HepG2 (cell line): ENCODE measurements at regions not wholly inside any gene's neighbourhood (a gene's known extent, or its start where the extent isn't known, plus 50 kb on each side); places are given as distances from the start of the nearest gene placed in this dataset.

Experiments
- ATAC-seq: fragments of 200-7000 bp; cut with Tn5 transposase; 3 replicates; pipeline ENCODE4 v1.9.1; 2020; ENCODE audit warnings: mild to moderate bottlenecking, moderate library complexity
- BruUV-seq: library from RNA; stranded (reverse); fragments of 400-500 nt; replicated peaks from 2 replicates; lab custom pipeline; 2021; lab: Mats Ljungman, UMichigan
- CTCF ChIA-PET: fragments of 300-600 bp; formaldehyde crosslinking; extraction: SDS; loops from one replicate; lab custom pipeline; 2021; ENCODE audit warnings: low total read pairs, inconsistent platforms, low intra/inter-chr PET ratio; lab: Yijun Ruan, JAX
- POLR2A ChIA-PET: fragments of 350-600 bp; sonication (Branson Sonifier 250); formaldehyde crosslinking; loops from one replicate; lab custom pipeline; 2020; ENCODE audit warnings: antibody characterized with exemption, inconsistent platforms; lab: Yijun Ruan, JAX
- DNase-seq: peaks from one replicate; pipeline ENCODE4 v3.0.0-alpha.2; 2015; ENCODE audit warnings: low spot score
- FAIRE-seq: peaks from 3 replicates; lab custom pipeline; 2011; peaks lifted over from hg19 to GRCh38; lab: Jason Lieb, UNC
- H2AFZ ChIP-seq: one replicate; pipeline ENCODE4 v1.6.1; 2011; ENCODE audit warnings: low read length, inconsistent platforms
- H3K27ac ChIP-seq: fragments of 300-600 bp; 3 replicates; pipeline ENCODE4 v1.8.0; 2011; ENCODE audit warnings: mixed run types, mild to moderate bottlenecking, mixed read lengths, low read length, inconsistent platforms; ENCODE audit not compliant: insufficient read depth; ENCODE audit errors: extremely low read length
- H3K27me3 ChIP-seq, 2 experiments: fragments of 200-600 bp in 1 of 2; 2 replicates in 1 of 2; 3 replicates in 1 of 2; pipeline versions ENCODE4 v1.6.0 to v1.8.0; 2011; ENCODE audit warnings: low read length in 2 of 2, mild to moderate bottlenecking in 2 of 2, moderate library complexity in 2 of 2, inconsistent platforms in 1 of 2; ENCODE audit not compliant: insufficient read depth in 2 of 2, control insufficient read depth in 1 of 2
- H3K36me3 ChIP-seq, 2 experiments: fragments of 200-600 bp in 1 of 2; replicated peaks in 1 of 2; 2 replicates in 1 of 2; 3 replicates in 1 of 2; pipeline versions ENCODE4 v1.5.1 to v1.8.0; 2011; ENCODE audit warnings: low read length in 2 of 2, inconsistent platforms in 1 of 2; ENCODE audit not compliant: insufficient read depth in 2 of 2, control insufficient read depth in 1 of 2
- H3K4me1 ChIP-seq: 2 replicates; pipeline ENCODE4 v1.5.1; 2012; ENCODE audit warnings: low read length, inconsistent platforms; ENCODE audit not compliant: insufficient read depth
- H3K4me2 ChIP-seq: 2 replicates; pipeline ENCODE4 v1.6.0; 2011; ENCODE audit warnings: low read depth, low read length, inconsistent platforms
- H3K4me3 ChIP-seq, 3 experiments: fragments of 200-600 bp in 1 of 3; sonication (generic), shearing (Covaris generic) in 1 of 3; replicated peaks in 1 of 3; 2 replicates each; pipeline ENCODE4 v1.5.1; 2011 to 2016; ENCODE audit warnings: low read length in 3 of 3, inconsistent platforms in 2 of 3, low read depth in 2 of 3, mild to moderate bottlenecking in 2 of 3, control low read depth in 1 of 3, mixed read lengths in 1 of 3; ENCODE audit not compliant: insufficient read depth in 1 of 3
- H3K79me2 ChIP-seq: one replicate; pipeline ENCODE4 v1.6.1; 2011; ENCODE audit warnings: low read length, inconsistent platforms; ENCODE audit not compliant: insufficient read depth
- H3K9ac ChIP-seq: 2 replicates; pipeline ENCODE4 v1.6.0; 2011; ENCODE audit warnings: mild to moderate bottlenecking, low read depth, low read length, inconsistent platforms; ENCODE audit not compliant: insufficient read depth
- H3K9me3 ChIP-seq: 2 replicates; pipeline ENCODE4 v1.5.1; 2012; ENCODE audit warnings: mild to moderate bottlenecking, low read length
- H4K20me1 ChIP-seq: 2 replicates; pipeline ENCODE4 v1.6.0; 2011; ENCODE audit warnings: inconsistent platforms, mild to moderate bottlenecking, low read length, moderate library complexity; ENCODE audit not compliant: insufficient read depth
- GATAD1 ChIP-seq: IDR thresholded peaks from 2 replicates; pipeline ENCODE4 v1.6.1; 2016; ENCODE audit warnings: missing genetic modification reagents, missing compliant biosample characterization
- HOXA9 ChIP-seq: sonication (generic); formaldehyde crosslinking; IDR thresholded peaks from 2 replicates; pipeline ENCODE4 v1.8.1; 2022; ENCODE audit warnings: missing genetic modification reagents, mild to moderate bottlenecking, moderate library complexity, borderline replicate concordance
- ZKSCAN8 ChIP-seq: IDR thresholded peaks from 2 replicates; pipeline ENCODE4 v1.6.1; 2016; ENCODE audit warnings: borderline replicate concordance, missing genetic modification reagents, missing compliant biosample characterization
- ZMAT5 ChIP-seq: sonication (generic); formaldehyde crosslinking; IDR thresholded peaks from 2 replicates; pipeline ENCODE4 v1.5.0; 2020; ENCODE audit warnings: mild to moderate bottlenecking, low read depth, missing genetic modification reagents, borderline replicate concordance
- ZNF496 ChIP-seq: sonication (generic); formaldehyde crosslinking; IDR thresholded peaks from 2 replicates; pipeline ENCODE4 v1.8.1; 2023; ENCODE audit warnings: mild to moderate bottlenecking, moderate library complexity, missing genetic modification reagents; ENCODE audit not compliant: insufficient replicate concordance
- WGBS: methylation state at CpG from one replicate; pipeline ENCODE4 v1.1.6; 2017; ENCODE audit warnings: low lambda C conversion rate; 5-methylcytosine and 5-hydroxymethylcytosine counted together
- in situ Hi-C: cut with HindIII; loops from 2 replicates; pipeline ENCODE4 v1.10.0; 2017; ENCODE audit warnings: low pct_unique_long_range_greater_than_20kb; ENCODE audit not compliant: extremely low pct_ligation_motif_present
- intact Hi-C: fragments of 100-400 bp; cut with micrococcal nuclease; formaldehyde crosslinking; loops from one replicate; pipeline ENCODE4 v1.10.0; 2022; ENCODE audit not compliant: unreplicated experiment

GRCh38 chr9:89815061-89815902 lies 210.5 kb downstream of the GADD45G start (continued):
- TF ChIP-seq GATAD1 (CRISPR knock-in tag) (no peak), ZNF496 (CRISPR knock-in tag) (no peak)
- TF ChIP-seq, all 625 proteins: peak for 0

- no peak overlapping the region for H3K27ac ChIP-seq
- H3K4me3 ChIP-seq: no peak overlapping the region
- ATAC-seq (no peak), DNase-seq (no peak), FAIRE-seq (no peak)
- CTCF ChIA-PET: no interaction called here
- H2AFZ ChIP-seq: no peak overlapping the region
- no TSS peak for BruUV-seq
- no peaks in the 10 kb centered on the region for H3K36me3 ChIP-seq
- POLR2A ChIA-PET: no interaction called here
- in situ Hi-C loops (no loop called here), intact Hi-C loops (no loop called here)
- H3K27me3 ChIP-seq: peaks cover 1 to 5% of the 10 kb centered on the region in 2 experiments; a peak in 2 of 5 replicates
- no peaks in the 10 kb centered on the region for H3K79me2 ChIP-seq
- H3K9me3 ChIP-seq: no peaks in the 10 kb centered on the region
- no peaks in the 10 kb centered on the region for H3K4me1 ChIP-seq
- 63% methylated on average over 8 of the region's 10 CpGs for WGBS
- no peak overlapping the region for H3K4me2 ChIP-seq
- H3K9ac ChIP-seq: no peak overlapping the region
- TF ChIP-seq ZMAT5 (CRISPR knock-in tag) (no peak), ZKSCAN8 (CRISPR knock-in tag) (no peak), HOXA9 (CRISPR knock-in tag) (no peak)
- 0 out of 2 replicates have a peak, but pooled peaks cover 3% of the 10 kb centered on the region for H4K20me1 ChIP-seq
These were observed 211.2 kb downstream of the GADD45G start for GRCh38 chr9:89815903-89816573.
